ENCODE measurements at regions not wholly inside any gene's neighbourhood (a gene's known extent, or its start where the extent isn't known, plus 50 kb on each side); places are given as distances from the start of the nearest gene placed in this dataset.

- no peak for DNase-seq (ENCODE audit: low spot score)
- TF ChIP-seq CTCF (IDR thresholded peaks at IDR 0.05; ENCODE audit: poor library complexity) (no peak), EZH2 (IDR thresholded peaks at IDR 0.05; ENCODE audit: borderline replicate concordance) (no peak), EZH2phosphoT487 (IDR thresholded peaks at IDR 0.05; ENCODE audit: low read depth, severe bottlenecking, unreplicated experiment) (no peak)
- no peaks in the 10 kb centered on the region for H3K4me1 ChIP-seq (ENCODE audit: insufficient read depth)
- peaks cover 7% of the 10 kb centered on the region for H3K27me3 ChIP-seq
- no peak overlapping the region for H3K27ac ChIP-seq
- H3K79me2 ChIP-seq = no peaks in the 10 kb centered on the region
- H3K36me3 ChIP-seq (replicated peaks; ENCODE audit: insufficient read depth, low read depth) = no peaks in the 10 kb centered on the region
- H3K9me3 ChIP-seq (ENCODE audit: low read depth) = no peaks in the 10 kb centered on the region
- H3K4me2 ChIP-seq = no peak overlapping the region
- H4K20me1 ChIP-seq (ENCODE audit: insufficient read depth, poor library complexity, severe bottlenecking) = no peaks in the 10 kb centered on the region
- 91% methylated on average over 8 of the region's 8 CpGs for WGBS (ENCODE audit: low lambda C conversion rate, missing lambda C conversion rate)
- no peaks in the 10 kb centered on the region for H3K9me2 ChIP-seq (replicated peaks; ENCODE audit: insufficient read depth)
- no peak overlapping the region for H3K4me3 ChIP-seq
- no peak overlapping the region for H2AFZ ChIP-seq
Observed at GRCh38 chr13:112233716-112234115, 142.4 kb upstream of the SPACA7 start.

GRCh38 chr13:112234131-112234875 lies 141.9 kb upstream of the SPACA7 start:
- Histone ChIP-seq H3K4me1 (ENCODE audit: insufficient read depth) (no peaks in the 10 kb centered on the region), H3K27ac (no peak overlapping the region), H3K4me3 (no peak overlapping the region), H3K9me3 (ENCODE audit: low read depth) (no peaks in the 10 kb centered on the region), H3K27me3 (peaks cover 7% of the 10 kb centered on the region), H3K4me2 (no peak overlapping the region), H2AFZ (no peak overlapping the region), H4K20me1 (ENCODE audit: insufficient read depth, poor library complexity, severe bottlenecking) (no peaks in the 10 kb centered on the region), H3K79me2 (no peaks in the 10 kb centered on the region), H3K9me2 (replicated peaks; ENCODE audit: insufficient read depth) (no peaks in the 10 kb centered on the region), H3K36me3 (replicated peaks; ENCODE audit: insufficient read depth, low read depth) (no peaks in the 10 kb centered on the region)
- no peak for DNase-seq (ENCODE audit: low spot score)
- WGBS (ENCODE audit: low lambda C conversion rate, missing lambda C conversion rate) = 84% methylated on average over 16 of the region's 16 CpGs
- TF ChIP-seq EZH2 (IDR thresholded peaks at IDR 0.05; ENCODE audit: borderline replicate concordance) (no peak), CTCF (IDR thresholded peaks at IDR 0.05; ENCODE audit: poor library complexity) (no peak), EZH2phosphoT487 (IDR thresholded peaks at IDR 0.05; ENCODE audit: low read depth, severe bottlenecking, unreplicated experiment) (no peak)

- no peaks in the 10 kb centered on the region for H3K79me2 ChIP-seq
- H3K9me2 ChIP-seq (replicated peaks; ENCODE audit: insufficient read depth) = no peaks in the 10 kb centered on the region
- no peak overlapping the region for H3K27ac ChIP-seq
- DNase-seq (ENCODE audit: low spot score) = no peak
- no peaks in the 10 kb centered on the region for H3K9me3 ChIP-seq (ENCODE audit: low read depth)
- no peaks in the 10 kb centered on the region for H3K4me1 ChIP-seq (ENCODE audit: insufficient read depth)
- H3K4me3 ChIP-seq = no peak overlapping the region
- no peak overlapping the region for H2AFZ ChIP-seq
- no peaks in the 10 kb centered on the region for H4K20me1 ChIP-seq (ENCODE audit: insufficient read depth, poor library complexity, severe bottlenecking)
- H3K27me3 ChIP-seq = peaks cover 10% of the 10 kb centered on the region
- 76% methylated on average over 7 of the region's 7 CpGs for WGBS (ENCODE audit: low lambda C conversion rate, missing lambda C conversion rate)
- no peak overlapping the region for H3K4me2 ChIP-seq
- H3K36me3 ChIP-seq (replicated peaks; ENCODE audit: insufficient read depth, low read depth) = no peaks in the 10 kb centered on the region
- TF ChIP-seq EZH2phosphoT487 (IDR thresholded peaks at IDR 0.05; ENCODE audit: low read depth, severe bottlenecking, unreplicated experiment) = no peak
- TF ChIP-seq EZH2 (IDR thresholded peaks at IDR 0.05; ENCODE audit: borderline replicate concordance) = no peak
Observed at GRCh38 chr13:112236016-112236415, 140.1 kb upstream of the SPACA7 start.

DNA sequence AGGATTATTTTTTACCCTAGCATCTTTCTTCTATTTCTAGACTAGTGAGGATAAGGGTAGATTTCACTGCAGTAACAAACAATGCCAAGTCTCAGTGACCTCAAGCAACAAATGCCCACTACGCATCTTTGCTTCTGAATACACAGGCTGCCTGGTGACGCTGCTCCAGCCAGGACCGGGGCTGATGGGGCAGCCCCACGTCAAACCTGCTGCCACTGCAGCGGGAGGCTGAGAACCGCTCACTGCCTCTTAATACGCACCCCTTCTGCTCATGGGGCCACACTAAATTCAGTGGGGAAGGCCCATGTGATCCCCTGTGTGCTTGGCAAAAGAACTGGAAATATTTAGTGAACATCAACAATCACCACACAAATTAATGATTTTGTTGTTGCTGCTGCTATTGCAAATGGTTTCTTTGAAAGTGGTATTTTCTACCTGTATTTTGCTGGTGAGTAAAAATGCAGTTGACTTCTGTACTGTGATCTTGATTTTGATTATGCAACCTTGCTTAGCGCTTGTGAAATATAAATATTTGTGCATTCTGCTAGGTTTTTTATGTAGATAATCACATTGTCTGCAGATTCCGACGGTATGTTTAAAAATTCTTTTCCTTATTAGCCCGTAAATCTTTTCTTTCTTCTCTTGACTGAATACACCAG lies 139.5 kb upstream of the SPACA7 start:
- Histone ChIP-seq H4K20me1 (ENCODE audit: insufficient read depth, poor library complexity, severe bottlenecking) (no peaks in the 10 kb centered on the region), H3K4me3 (no peak overlapping the region), H3K9me3 (ENCODE audit: low read depth) (no peaks in the 10 kb centered on the region), H3K9me2 (replicated peaks; ENCODE audit: insufficient read depth) (no peaks in the 10 kb centered on the region), H3K4me2 (no peak overlapping the region), H3K27me3 (peaks cover 10% of the 10 kb centered on the region), H3K79me2 (no peaks in the 10 kb centered on the region), H3K4me1 (ENCODE audit: insufficient read depth) (no peaks in the 10 kb centered on the region), H2AFZ (no peak overlapping the region), H3K36me3 (replicated peaks; ENCODE audit: insufficient read depth, low read depth) (no peaks in the 10 kb centered on the region), H3K27ac (no peak overlapping the region)
- DNase-seq (ENCODE audit: low spot score) = no peak
- 85% methylated on average over 11 of the region's 11 CpGs for WGBS (ENCODE audit: low lambda C conversion rate, missing lambda C conversion rate)
- TF ChIP-seq CTCF (IDR thresholded peaks at IDR 0.05; ENCODE audit: poor library complexity) (no peak), EZH2phosphoT487 (IDR thresholded peaks at IDR 0.05; ENCODE audit: low read depth, severe bottlenecking, unreplicated experiment) (no peak), EZH2 (IDR thresholded peaks at IDR 0.05; ENCODE audit: borderline replicate concordance) (no peak)
